Mesenchymal stem cell (in vitro differentiated cells and primary cell): ENCODE measurements at regions not wholly inside any gene's neighbourhood (a gene's known extent, or its start where the extent isn't known, plus 50 kb on each side); places are given as distances from the start of the nearest gene placed in this dataset.
"Not testable (repeated sequence)": the region's sequence is repeated elsewhere in the genome, so short reads cannot be mapped to it uniquely, and the experiment has no call there.

ENCODE experiments used
- DNase-seq: peaks from one replicate; pipeline ENCODE4 v3.0.0-alpha.2; 2013
- H2AFZ ChIP-seq: one replicate; pipeline ENCODE4 v1.6.1; 2013; ENCODE audit warnings: low read depth, mild to moderate bottlenecking, control low read depth, inconsistent platforms, low read length, moderate library complexity
- H2AK5ac ChIP-seq: 2 replicates; pipeline ENCODE4 v1.6.1; 2013; ENCODE audit warnings: low read length, moderate library complexity, mild to moderate bottlenecking, inconsistent platforms; ENCODE audit not compliant: severe bottlenecking
- H2BK120ac ChIP-seq: one replicate; pipeline ENCODE4 v1.6.1; 2013; ENCODE audit warnings: low read depth, mild to moderate bottlenecking, inconsistent platforms, low read length, moderate library complexity
- H2BK12ac ChIP-seq, 2 experiments: one replicate each; pipeline ENCODE4 v1.6.1; 2013; ENCODE audit warnings: inconsistent platforms in 2 of 2, low read length in 2 of 2, mild to moderate bottlenecking in 2 of 2, moderate library complexity in 2 of 2, control low read depth in 1 of 2
- H2BK15ac ChIP-seq: one replicate; pipeline ENCODE4 v1.6.1; 2013; ENCODE audit warnings: mild to moderate bottlenecking, low read depth, inconsistent platforms; ENCODE audit not compliant: poor library complexity, severe bottlenecking
- H2BK5ac ChIP-seq: 2 replicates; pipeline ENCODE4 v1.6.1; 2013; ENCODE audit warnings: low read depth, mild to moderate bottlenecking, low read length, control low read depth, inconsistent platforms; ENCODE audit not compliant: poor library complexity, severe bottlenecking
- H3K14ac ChIP-seq, 2 experiments: one replicate each; pipeline ENCODE4 v1.6.1; 2013; ENCODE audit warnings: inconsistent platforms in 2 of 2, low read length in 2 of 2, control low read depth in 1 of 2, mild to moderate bottlenecking in 1 of 2, moderate library complexity in 1 of 2
- H3K18ac ChIP-seq, 2 experiments: one replicate each; pipeline ENCODE4 v1.6.1; 2013; ENCODE audit warnings: inconsistent platforms in 2 of 2, low read length in 2 of 2, control low read depth in 1 of 2, low read depth in 1 of 2, mild to moderate bottlenecking in 1 of 2
- H3K23ac ChIP-seq, 2 experiments: one replicate each; pipeline ENCODE4 v1.6.1; 2013; ENCODE audit warnings: inconsistent platforms in 2 of 2, low read length in 2 of 2, mild to moderate bottlenecking in 2 of 2, moderate library complexity in 2 of 2, control low read depth in 1 of 2
- H3K27ac ChIP-seq: 2 replicates; pipeline ENCODE4 v1.5.1; 2013; ENCODE audit warnings: mild to moderate bottlenecking, moderate library complexity, low read length, control low read depth, inconsistent platforms; ENCODE audit not compliant: poor library complexity, severe bottlenecking
- H3K27me3 ChIP-seq, 2 experiments: 2 replicates each; pipeline versions ENCODE4 v1.6.1 to v1.7.0; 2013; ENCODE audit warnings: low read length in 2 of 2, mild to moderate bottlenecking in 2 of 2, moderate library complexity in 2 of 2, control low read depth in 1 of 2, inconsistent platforms in 1 of 2; ENCODE audit not compliant: control insufficient read depth in 1 of 2, insufficient read depth in 1 of 2
- H3K36me3 ChIP-seq, 2 experiments: 2 replicates each; pipeline versions ENCODE4 v1.6.1 to v1.7.0; 2013; ENCODE audit warnings: low read length in 2 of 2, control low read depth in 1 of 2, inconsistent platforms in 1 of 2, low read depth in 1 of 2, mild to moderate bottlenecking in 1 of 2; ENCODE audit not compliant: insufficient read depth in 2 of 2, control insufficient read depth in 1 of 2
- H3K4ac ChIP-seq, 2 experiments: one replicate each; pipeline ENCODE4 v1.6.1; 2013; ENCODE audit warnings: inconsistent platforms in 2 of 2, low read length in 2 of 2, mild to moderate bottlenecking in 2 of 2, moderate library complexity in 2 of 2, control low read depth in 1 of 2, low read depth in 1 of 2
- H3K4me1 ChIP-seq: 2 replicates; pipeline ENCODE4 v1.6.1; 2013; ENCODE audit warnings: low read depth, low read length, control low read depth; ENCODE audit not compliant: control insufficient read depth, insufficient read depth
- H3K4me2 ChIP-seq: 2 replicates; pipeline ENCODE4 v1.6.1; 2013; ENCODE audit warnings: low read length, mild to moderate bottlenecking, inconsistent platforms; ENCODE audit not compliant: poor library complexity, severe bottlenecking
- H3K4me3 ChIP-seq, 2 experiments: 2 replicates each; pipeline versions ENCODE4 v1.5.1 to v1.7.0; 2013; ENCODE audit warnings: low read length in 2 of 2, mild to moderate bottlenecking in 2 of 2, control low read depth in 1 of 2, low read depth in 1 of 2; ENCODE audit not compliant: insufficient read depth in 1 of 2
- H3K79me1 ChIP-seq: replicated peaks from 2 replicates; pipeline ENCODE4 v1.6.1; 2013; ENCODE audit warnings: mild to moderate bottlenecking, control low read depth, low read length, inconsistent platforms; ENCODE audit not compliant: poor library complexity, severe bottlenecking
- H3K9ac ChIP-seq: 2 replicates; pipeline ENCODE4 v1.7.0; 2013; ENCODE audit warnings: mild to moderate bottlenecking, low read length, moderate library complexity
- H3K9me3 ChIP-seq: 2 replicates; pipeline ENCODE4 v1.7.0; 2013; ENCODE audit warnings: mild to moderate bottlenecking, low read length; ENCODE audit not compliant: control insufficient read depth
- H4K8ac ChIP-seq: one replicate; pipeline ENCODE4 v1.6.1; 2013; ENCODE audit warnings: inconsistent platforms, mild to moderate bottlenecking, low read length, moderate library complexity
- H4K91ac ChIP-seq: one replicate; pipeline ENCODE4 v1.6.1; 2013; ENCODE audit warnings: mild to moderate bottlenecking, low read length, inconsistent platforms
- WGBS: methylation state at CpG from one replicate; pipeline ENCODE4 v1.1.7; 2013; ENCODE audit warnings: mixed read lengths; 5-methylcytosine and 5-hydroxymethylcytosine counted together

GRCh38 chr4:9695994-9696393, 85.4 kb upstream of the DRD5 start:
- not testable (repeated sequence) for H3K4me3 ChIP-seq, H3K9ac ChIP-seq, H3K23ac ChIP-seq, H2BK15ac ChIP-seq, H4K91ac ChIP-seq, H4K8ac ChIP-seq, H3K36me3 ChIP-seq, H3K18ac ChIP-seq, H3K14ac ChIP-seq, H2BK5ac ChIP-seq, H3K4ac ChIP-seq, H3K9me3 ChIP-seq, H2BK120ac ChIP-seq, H3K79me1 ChIP-seq, DNase-seq, H2BK12ac ChIP-seq, H2AK5ac ChIP-seq, H3K4me1 ChIP-seq, H3K27ac ChIP-seq, H3K4me2 ChIP-seq, H2AFZ ChIP-seq, H3K27me3 ChIP-seq
- 37% methylated on average over 4 of the region's 4 CpGs for WGBS

- H3K4me1 ChIP-seq, H3K14ac ChIP-seq, H3K23ac ChIP-seq, H3K9ac ChIP-seq, H2AFZ ChIP-seq, H3K36me3 ChIP-seq, H4K91ac ChIP-seq, H3K4me2 ChIP-seq, H4K8ac ChIP-seq, H3K9me3 ChIP-seq, H2BK12ac ChIP-seq, H3K18ac ChIP-seq, H3K4me3 ChIP-seq, H3K27me3 ChIP-seq, DNase-seq, H3K4ac ChIP-seq, H2BK5ac ChIP-seq, H2BK120ac ChIP-seq, H3K79me1 ChIP-seq, H2BK15ac ChIP-seq, H2AK5ac ChIP-seq, H3K27ac ChIP-seq: not testable (repeated sequence)
- 79% methylated on average over 4 of the region's 5 CpGs for WGBS
Observed at GRCh38 chr4:9696561-9696960, 84.9 kb upstream of the DRD5 start.

DNA sequence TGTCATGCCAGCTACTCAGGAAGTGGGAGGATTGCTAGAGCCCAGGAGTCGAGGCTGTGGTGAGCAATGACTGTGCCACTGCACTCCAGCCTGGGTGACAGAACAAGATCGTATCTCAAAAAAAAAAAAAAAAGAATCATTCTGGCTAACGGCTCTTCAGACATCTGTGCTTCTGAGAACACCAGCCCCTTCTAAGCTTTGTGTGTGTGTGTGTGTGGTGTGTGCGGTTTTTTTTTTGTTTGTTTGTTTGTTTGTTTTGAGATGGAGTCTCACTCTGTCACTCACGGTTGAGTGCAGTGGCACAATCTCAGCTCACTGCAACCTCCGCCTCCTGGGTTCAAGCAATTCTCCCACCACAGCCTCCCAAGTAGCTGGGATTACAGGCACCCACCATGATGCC, 79.4 kb upstream of the DRD5 start:
- not testable (repeated sequence) for H3K23ac ChIP-seq

GRCh38 chr4:9702696-9703095, 78.7 kb upstream of the DRD5 start:
- H2BK5ac ChIP-seq: not testable (repeated sequence)

More for the DNA sequence above, 79.4 kb upstream of the DRD5 start:
- not testable (repeated sequence) for H2BK12ac ChIP-seq, H2AK5ac ChIP-seq, H3K4me1 ChIP-seq, H2BK120ac ChIP-seq, H3K14ac ChIP-seq, H3K36me3 ChIP-seq, H3K27ac ChIP-seq, H3K4me3 ChIP-seq, H4K91ac ChIP-seq, H3K9me3 ChIP-seq, H3K18ac ChIP-seq, H4K8ac ChIP-seq, H3K27me3 ChIP-seq, H3K79me1 ChIP-seq, H3K9ac ChIP-seq, H2BK15ac ChIP-seq, DNase-seq, H2AFZ ChIP-seq, H2BK5ac ChIP-seq, H3K4ac ChIP-seq, H3K4me2 ChIP-seq
- WGBS: 83% methylated on average over 4 of the region's 6 CpGs

More at GRCh38 chr4:9702696-9703095, 78.7 kb upstream of the DRD5 start:
- not testable (repeated sequence) for H3K23ac ChIP-seq, H3K4me1 ChIP-seq, H3K27ac ChIP-seq, DNase-seq, H3K4me3 ChIP-seq, H3K4ac ChIP-seq, H3K9ac ChIP-seq, H3K79me1 ChIP-seq, H3K14ac ChIP-seq, H3K27me3 ChIP-seq, H2AFZ ChIP-seq, H2BK12ac ChIP-seq, H3K4me2 ChIP-seq, H4K8ac ChIP-seq, H2BK120ac ChIP-seq, H2BK15ac ChIP-seq, H2AK5ac ChIP-seq, H3K18ac ChIP-seq, H3K9me3 ChIP-seq, H3K36me3 ChIP-seq, H4K91ac ChIP-seq
- WGBS: 90% methylated on average over 9 of the region's 9 CpGs
